GM20000 (cell line): ENCODE measurements at regions not wholly inside any gene's neighbourhood (a gene's known extent, or its start where the extent isn't known, plus 50 kb on each side); places are given as distances from the start of the nearest gene placed in this dataset.

Experiments
- DNase-seq: peaks from one replicate; pipeline ENCODE4 v3.0.0; 2012; ENCODE audit warnings: low spot score
- TF ChIP-seq, protein P1 (sequence below): IDR thresholded peaks from 2 replicates; pipeline ENCODE4 v1.5.1; 2012; ENCODE audit warnings: mild to moderate bottlenecking, control low read depth; ENCODE audit errors: extremely low read depth, missing control alignments

DNA sequence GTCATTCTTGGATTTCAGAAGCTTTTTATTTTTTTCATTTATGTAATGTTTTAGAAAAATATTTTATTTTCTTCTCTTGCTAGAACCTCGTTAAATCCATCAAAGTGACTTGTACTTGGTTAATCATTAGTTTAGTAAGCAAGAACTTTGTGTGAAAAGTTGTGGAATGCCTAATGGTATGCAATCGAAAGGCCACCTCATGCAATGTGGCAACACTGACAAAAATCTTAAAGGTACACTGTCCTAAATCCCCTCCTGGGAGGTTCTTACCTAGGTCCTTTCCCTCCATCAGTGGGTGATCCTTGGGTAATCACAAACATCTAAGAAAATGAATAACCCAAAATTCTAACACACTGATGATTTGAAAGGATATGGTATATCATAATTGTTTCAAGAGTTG is 304.2 kb downstream of the DNAH5 start:
- TF ChIP-seq, protein P1, sequence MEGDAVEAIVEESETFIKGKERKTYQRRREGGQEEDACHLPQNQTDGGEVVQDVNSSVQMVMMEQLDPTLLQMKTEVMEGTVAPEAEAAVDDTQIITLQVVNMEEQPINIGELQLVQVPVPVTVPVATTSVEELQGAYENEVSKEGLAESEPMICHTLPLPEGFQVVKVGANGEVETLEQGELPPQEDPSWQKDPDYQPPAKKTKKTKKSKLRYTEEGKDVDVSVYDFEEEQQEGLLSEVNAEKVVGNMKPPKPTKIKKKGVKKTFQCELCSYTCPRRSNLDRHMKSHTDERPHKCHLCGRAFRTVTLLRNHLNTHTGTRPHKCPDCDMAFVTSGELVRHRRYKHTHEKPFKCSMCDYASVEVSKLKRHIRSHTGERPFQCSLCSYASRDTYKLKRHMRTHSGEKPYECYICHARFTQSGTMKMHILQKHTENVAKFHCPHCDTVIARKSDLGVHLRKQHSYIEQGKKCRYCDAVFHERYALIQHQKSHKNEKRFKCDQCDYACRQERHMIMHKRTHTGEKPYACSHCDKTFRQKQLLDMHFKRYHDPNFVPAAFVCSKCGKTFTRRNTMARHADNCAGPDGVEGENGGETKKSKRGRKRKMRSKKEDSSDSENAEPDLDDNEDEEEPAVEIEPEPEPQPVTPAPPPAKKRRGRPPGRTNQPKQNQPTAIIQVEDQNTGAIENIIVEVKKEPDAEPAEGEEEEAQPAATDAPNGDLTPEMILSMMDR: no peak
- DNase-seq: no peak

DNA sequence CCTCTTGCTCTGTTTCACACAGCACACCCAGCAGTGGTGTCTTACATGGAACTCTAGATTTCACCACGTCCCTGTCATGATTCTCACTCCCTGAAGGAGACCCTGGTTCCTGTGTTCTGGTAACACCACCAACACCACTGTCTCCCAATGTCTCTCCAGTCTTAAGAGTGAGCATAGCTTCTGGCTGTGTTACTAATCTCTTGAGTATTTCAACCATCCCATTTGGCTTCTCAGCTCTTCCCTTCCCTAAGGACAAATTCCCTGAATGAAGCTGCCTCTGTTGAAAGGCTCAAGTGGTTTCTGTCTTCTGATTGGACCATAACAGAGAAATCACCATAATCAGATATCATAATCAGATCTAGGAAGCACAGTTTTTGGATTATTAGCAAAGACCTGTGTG is 311.8 kb downstream of the DNAH5 start:
- TF ChIP-seq, protein P1: no peak
- no peak for DNase-seq

DNA sequence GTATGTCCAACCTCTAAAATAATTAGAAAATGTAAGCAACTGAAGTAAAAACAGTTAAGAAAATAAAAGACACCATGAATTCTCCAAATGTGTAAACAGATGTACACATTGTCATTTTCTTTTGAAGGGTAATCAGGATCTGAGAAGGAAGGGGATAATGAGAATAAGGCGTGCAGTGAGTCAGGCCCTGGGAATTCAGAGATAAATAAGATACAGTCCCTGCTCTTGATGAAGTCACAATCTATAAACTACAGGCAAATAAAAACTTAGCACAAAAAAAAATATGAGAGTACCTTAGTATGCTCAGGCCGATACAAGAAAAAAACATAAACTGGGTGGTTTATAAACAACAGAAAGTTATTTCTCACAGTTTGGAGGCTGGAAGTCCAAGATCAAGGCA is 315.3 kb downstream of the DNAH5 start:
- TF ChIP-seq, protein P1: no peak
- DNase-seq: no peak

DNA sequence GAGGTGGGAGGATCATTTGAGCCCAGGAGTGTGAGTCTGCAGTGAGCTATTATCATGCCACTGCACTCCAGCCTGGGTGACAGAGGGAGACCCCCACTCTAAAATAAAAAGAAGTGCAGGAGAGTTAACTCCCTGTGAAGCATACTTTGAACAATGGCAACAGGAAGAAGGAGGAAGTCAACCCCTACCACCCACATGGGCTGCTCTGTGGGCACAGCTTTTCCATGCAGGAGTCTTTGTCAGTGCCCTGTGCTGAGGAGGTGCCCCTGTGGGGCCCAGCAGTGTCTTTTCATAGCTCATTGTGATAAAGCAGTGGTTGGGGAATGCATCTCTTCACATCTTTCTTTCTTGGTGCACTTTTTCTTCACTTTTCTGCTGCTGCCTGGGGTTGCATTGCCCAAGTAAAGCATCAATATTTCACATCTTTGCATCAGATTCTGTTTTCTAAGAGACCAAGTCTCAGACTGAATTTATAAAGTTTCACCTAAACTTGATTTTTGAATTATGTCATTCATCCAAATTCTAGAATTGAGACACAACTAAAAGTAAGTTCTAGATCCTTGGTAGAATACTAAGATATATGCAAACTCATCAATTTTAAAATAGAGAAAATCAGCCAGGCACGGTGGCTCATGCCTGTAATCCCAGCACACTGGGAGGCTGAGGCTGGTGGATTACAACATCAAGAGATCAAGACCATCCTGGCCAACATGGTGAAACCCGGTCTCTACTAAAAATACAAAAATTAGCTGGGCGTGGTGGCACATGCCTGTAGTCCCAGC is 316.6 kb downstream of the DNAH5 start:
- no peak for DNase-seq
- TF ChIP-seq, protein P1: no peak

DNA sequence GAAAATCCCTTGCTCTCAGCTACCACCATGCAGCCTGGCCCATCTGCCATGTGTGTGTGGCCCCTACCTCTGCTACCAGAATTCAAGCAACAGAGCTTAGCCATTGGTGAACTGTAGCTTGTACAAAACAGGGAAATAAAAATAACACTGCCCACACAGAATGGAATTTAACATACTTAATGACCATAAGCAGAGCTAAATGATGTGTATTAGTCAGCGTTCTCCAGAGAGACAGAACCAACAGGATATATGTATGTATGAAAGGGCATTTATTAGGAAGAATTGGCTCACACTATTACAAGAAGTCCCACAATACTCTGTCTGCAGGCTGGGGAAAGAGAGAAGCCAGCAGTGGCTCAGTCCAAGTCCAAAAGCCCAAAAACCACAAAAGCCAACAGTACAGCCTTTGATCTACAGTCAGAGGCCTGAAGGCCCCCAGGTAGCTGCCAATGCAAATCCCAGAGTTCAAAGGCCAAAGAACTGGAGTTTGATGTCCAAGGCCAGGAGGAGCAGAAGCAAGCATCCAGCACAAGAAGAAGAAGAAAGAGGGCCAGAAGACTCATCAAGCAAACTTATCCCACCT is 318.8 kb downstream of the DNAH5 start:
- no peak for DNase-seq
- TF ChIP-seq, protein P1: no peak

DNA sequence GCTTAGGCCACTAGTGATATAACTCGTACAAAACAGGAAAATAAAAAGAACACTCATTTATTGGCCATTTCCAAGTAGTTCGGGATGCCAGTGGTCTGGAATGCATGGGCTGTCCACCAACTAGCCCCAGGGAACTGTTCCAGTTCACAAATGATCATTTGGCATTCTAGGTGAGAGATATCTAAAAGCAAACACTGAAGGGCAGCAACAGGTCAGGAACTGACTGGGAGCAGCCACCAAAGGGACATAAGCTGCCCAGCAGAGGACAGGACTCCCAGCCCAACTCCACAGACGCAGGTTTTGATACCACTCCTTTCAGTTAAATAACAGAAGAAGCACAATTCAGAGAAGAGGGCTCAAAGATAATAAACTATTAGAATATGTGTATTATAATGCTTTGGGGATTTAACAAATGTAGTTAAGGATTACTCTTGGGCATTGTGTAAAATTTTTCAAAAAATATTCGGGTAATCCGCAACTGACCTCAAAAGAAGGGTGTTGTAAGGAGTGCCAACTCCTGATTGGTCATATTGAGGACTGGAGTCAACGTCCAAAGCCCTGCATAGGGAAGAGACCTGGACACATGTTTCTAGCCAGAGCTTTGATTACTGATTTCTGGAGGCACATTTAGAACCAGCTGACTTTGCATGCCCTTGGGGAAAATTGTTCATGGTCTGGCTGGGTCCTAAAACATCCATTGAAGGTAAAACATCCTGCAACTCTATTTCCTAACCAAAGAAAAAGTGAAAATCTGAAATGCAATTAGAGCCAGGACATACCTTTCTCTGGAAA is 320.0 kb downstream of the DNAH5 start:
- DNase-seq: no peak
- TF ChIP-seq, protein P1: no peak

DNA sequence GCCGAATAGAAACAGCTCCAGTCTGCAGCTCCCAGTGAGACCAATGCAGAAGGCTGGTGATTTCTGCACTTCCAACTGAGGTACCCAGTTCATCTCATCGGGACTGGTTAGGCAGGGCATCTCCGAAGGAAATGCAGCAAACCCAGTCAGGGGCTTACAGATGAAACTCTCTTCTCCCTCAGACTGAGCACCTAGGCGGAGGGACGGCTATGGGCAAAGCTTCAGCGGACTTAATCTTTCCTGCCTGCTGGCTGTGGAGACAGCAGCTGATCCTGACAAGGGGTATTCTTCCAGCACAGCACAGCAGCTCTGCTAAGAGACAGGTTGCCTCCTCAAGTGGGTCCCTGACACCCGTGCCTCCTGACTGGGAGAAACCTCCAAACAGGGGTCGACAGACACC is 330.9 kb downstream of the DNAH5 start:
- DNase-seq: no peak
- TF ChIP-seq, protein P1: no peak
